B cell (primary cell): ENCODE measurements at regions not wholly inside any gene's neighbourhood (a gene's known extent, or its start where the extent isn't known, plus 50 kb on each side); places are given as distances from the start of the nearest gene placed in this dataset.

Experiments used
- ATAC-seq: fragments of 200-7000 bp; cut with Tn5 transposase; one replicate; pipeline ENCODE4 v1.10.0; 2021; ENCODE audit warnings: low read depth, mild to moderate bottlenecking, moderate number of reproducible peaks, moderate library complexity
- CTCF ChIA-PET: fragments of 350-600 bp; sonication (Branson Sonifier 250); formaldehyde crosslinking; loops from one replicate; lab custom pipeline; 2021; ENCODE audit warnings: antibody characterized with exemption, inconsistent platforms; lab: Charles Lee
- POLR2A ChIA-PET: fragments of 350-600 bp; sonication (Branson Sonifier 250); formaldehyde crosslinking; loops from one replicate; lab custom pipeline; 2021; ENCODE audit warnings: antibody characterized with exemption; lab: Charles Lee
- DNase-seq: peaks from one replicate; pipeline ENCODE4 v3.0.0; 2013
- H2AFZ ChIP-seq: 2 replicates; pipeline ENCODE4 v1.6.1; 2012; ENCODE audit warnings: mild to moderate bottlenecking, low read depth, low read length; ENCODE audit not compliant: insufficient read depth, poor library complexity, severe bottlenecking
- H3K27ac ChIP-seq, 2 donors: 1 replicate in 1 of 2; 2 replicates in 1 of 2; pipeline ENCODE4 v1.5.1; 2012 to 2013; ENCODE audit warnings: low read length in 2 of 2, mild to moderate bottlenecking in 2 of 2, moderate library complexity in 1 of 2
- H3K27me3 ChIP-seq, 4 experiments: fragments of 200-600 bp in 1 of 4; sonication (generic) in 1 of 4; replicated peaks in 1 of 4; 1 replicate in 2 of 4; 2 replicates in 2 of 4; pipeline versions ENCODE4 v1.6.1 to v1.7.0; 2013 to 2016; ENCODE audit warnings: low read length in 3 of 4, mild to moderate bottlenecking in 2 of 4, mixed read lengths in 1 of 4, moderate library complexity in 1 of 4; ENCODE audit not compliant: insufficient read depth in 4 of 4, control insufficient read depth in 3 of 4; ENCODE audit errors: control extremely low read depth in 1 of 4
- H3K36me3 ChIP-seq, 2 experiments: replicated peaks in 1 of 2; 1 replicate in 1 of 2; 2 replicates in 1 of 2; pipeline versions ENCODE4 v1.6.1 to v1.7.1; 2013; ENCODE audit warnings: low read length in 1 of 2; ENCODE audit not compliant: insufficient read depth in 2 of 2, control insufficient read depth in 1 of 2; ENCODE audit errors: control extremely low read depth in 1 of 2, extremely low read depth in 1 of 2
- H3K4me1 ChIP-seq, 2 donors: fragments of 200-600 bp in 1 of 2; sonication (generic) in 1 of 2; 1 replicate in 1 of 2; 2 replicates in 1 of 2; pipeline versions ENCODE4 v1.5.1 to v1.6.1; 2013 to 2017; ENCODE audit warnings: low read length in 2 of 2; ENCODE audit not compliant: control insufficient read depth in 2 of 2, insufficient read depth in 2 of 2
- H3K4me2 ChIP-seq: replicated peaks from 2 replicates; pipeline ENCODE3; 2012; ENCODE audit warnings: mild to moderate bottlenecking, low read depth, low read length; ENCODE audit not compliant: poor library complexity, severe bottlenecking
- H3K4me3 ChIP-seq, 5 experiments: fragments of 200-600 bp in 1 of 5; sonication (generic) in 1 of 5; 1 replicate in 3 of 5; 2 replicates in 2 of 5; pipeline versions ENCODE4 v1.5.1 to v1.7.0; 2011 to 2016; ENCODE audit warnings: low read length in 4 of 5, mild to moderate bottlenecking in 4 of 5, low read depth in 2 of 5, control low read depth in 1 of 5, moderate library complexity in 1 of 5; ENCODE audit not compliant: insufficient read depth in 1 of 5; ENCODE audit errors: control extremely low read depth in 1 of 5, extremely low read depth in 1 of 5
- H3K79me2 ChIP-seq: fragments of 200-600 bp; sonication (generic); one replicate; pipeline ENCODE4 v1.6.0; 2016; ENCODE audit warnings: low read length; ENCODE audit not compliant: control insufficient read depth, insufficient read depth
- H3K9ac ChIP-seq: fragments of 200-600 bp; sonication (generic); 2 replicates; pipeline ENCODE4 v1.6.1; 2017; ENCODE audit warnings: mild to moderate bottlenecking, low read length, moderate library complexity
- H3K9me3 ChIP-seq, 3 donors: one replicate each; pipeline versions ENCODE4 v1.6.1 to v1.7.1; 2013; ENCODE audit warnings: low read length in 2 of 3; ENCODE audit not compliant: control insufficient read depth in 2 of 3, insufficient read depth in 1 of 3; ENCODE audit errors: control extremely low read depth in 1 of 3
- H4K20me1 ChIP-seq: 2 replicates; pipeline ENCODE4 v1.6.0; 2012; ENCODE audit warnings: mild to moderate bottlenecking, low read length; ENCODE audit not compliant: insufficient read depth, control insufficient read depth, poor library complexity, severe bottlenecking
- H3K27ac Mint-ChIP-seq: one replicate; pipeline ENCODE4 v1.8.0; 2021; ENCODE audit warnings: mixed read lengths
- H3K27me3 Mint-ChIP-seq: one replicate; pipeline ENCODE4 v1.8.0; 2021; ENCODE audit warnings: mixed read lengths
- H3K4me1 Mint-ChIP-seq: one replicate; pipeline ENCODE4 v1.8.0; 2021; ENCODE audit warnings: mixed read lengths
- H3K4me3 Mint-ChIP-seq: one replicate; pipeline ENCODE4 v1.8.0; 2021; ENCODE audit warnings: mixed read lengths
- H3K9me3 Mint-ChIP-seq: one replicate; pipeline ENCODE4 v1.8.0; 2022; ENCODE audit warnings: mixed read lengths; ENCODE audit not compliant: insufficient read depth
- EZH2 ChIP-seq: IDR thresholded peaks from 2 replicates; pipeline ENCODE4 v1.6.1; 2012; ENCODE audit warnings: borderline replicate concordance, low read depth, mild to moderate bottlenecking, moderate library complexity, low read length; ENCODE audit not compliant: insufficient read depth, poor library complexity, severe bottlenecking
- WGBS: methylation state at CpG from one replicate; pipeline ENCODE4 v1.1.5; 2013; ENCODE audit warnings: missing lambda C conversion rate; ENCODE audit not compliant: insufficient coverage; 5-methylcytosine and 5-hydroxymethylcytosine counted together
- intact Hi-C: fragments of 100-400 bp; cut with micrococcal nuclease; formaldehyde crosslinking; loops from one replicate; pipeline ENCODE4 v1.10.0; 2022
- TF ChIP-seq, protein P1 (sequence below): fragments of 200-600 bp; IDR thresholded peaks from one replicate; pipeline ENCODE4 v1.8.0; 2022; ENCODE audit warnings: antibody characterized with exemption, mild to moderate bottlenecking

DNA sequence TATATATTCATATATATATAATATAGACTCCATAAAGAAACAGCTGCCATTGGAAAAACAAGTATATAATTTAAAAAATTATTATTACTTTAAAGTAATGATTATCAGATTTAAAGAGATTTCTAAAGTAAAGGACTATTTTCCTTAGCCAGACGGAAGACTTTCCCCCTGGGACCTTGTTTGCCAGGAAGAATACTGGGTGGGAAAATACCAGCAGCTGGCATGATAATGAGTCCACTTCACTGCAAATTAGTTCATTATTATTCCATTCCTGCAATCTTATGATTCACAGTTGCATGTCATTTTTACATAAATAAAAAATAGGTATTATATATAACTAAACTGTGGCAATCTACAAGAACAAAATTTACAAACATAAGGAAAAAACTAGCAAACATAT is 339.8 kb upstream of the CDH7 start:
- ATAC-seq = no peak
- WGBS = no CpG with 5 or more reads among the region's 1 CpG
- ChIA-PET POLR2A (no interaction called here), CTCF (no interaction called here)
- intact Hi-C loops = no loop called here
- Histone ChIP-seq H3K79me2 (no peaks in the 10 kb centered on the region), H3K36me3 (no peaks in the 10 kb centered on the region), H3K27me3 (no peaks in the 10 kb centered on the region), H4K20me1 (no peaks in the 10 kb centered on the region), H3K27ac (no peak overlapping the region), H3K4me3 (no peak overlapping the region), H2AFZ (no peak overlapping the region), H3K9ac (no peak overlapping the region), H3K9me3 (no peaks in the 10 kb centered on the region), H3K4me2 (no peak overlapping the region), H3K4me1 (no peaks in the 10 kb centered on the region)
- Mint-ChIP-seq H3K27me3 (no peaks in the 10 kb centered on the region), H3K4me1 (no peaks in the 10 kb centered on the region), H3K4me3 (no peak overlapping the region), H3K9me3 (peaks cover 3% of the 10 kb centered on the region), H3K27ac (no peak overlapping the region)
- no peak for DNase-seq
- TF ChIP-seq, protein P1, sequence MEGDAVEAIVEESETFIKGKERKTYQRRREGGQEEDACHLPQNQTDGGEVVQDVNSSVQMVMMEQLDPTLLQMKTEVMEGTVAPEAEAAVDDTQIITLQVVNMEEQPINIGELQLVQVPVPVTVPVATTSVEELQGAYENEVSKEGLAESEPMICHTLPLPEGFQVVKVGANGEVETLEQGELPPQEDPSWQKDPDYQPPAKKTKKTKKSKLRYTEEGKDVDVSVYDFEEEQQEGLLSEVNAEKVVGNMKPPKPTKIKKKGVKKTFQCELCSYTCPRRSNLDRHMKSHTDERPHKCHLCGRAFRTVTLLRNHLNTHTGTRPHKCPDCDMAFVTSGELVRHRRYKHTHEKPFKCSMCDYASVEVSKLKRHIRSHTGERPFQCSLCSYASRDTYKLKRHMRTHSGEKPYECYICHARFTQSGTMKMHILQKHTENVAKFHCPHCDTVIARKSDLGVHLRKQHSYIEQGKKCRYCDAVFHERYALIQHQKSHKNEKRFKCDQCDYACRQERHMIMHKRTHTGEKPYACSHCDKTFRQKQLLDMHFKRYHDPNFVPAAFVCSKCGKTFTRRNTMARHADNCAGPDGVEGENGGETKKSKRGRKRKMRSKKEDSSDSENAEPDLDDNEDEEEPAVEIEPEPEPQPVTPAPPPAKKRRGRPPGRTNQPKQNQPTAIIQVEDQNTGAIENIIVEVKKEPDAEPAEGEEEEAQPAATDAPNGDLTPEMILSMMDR = no peak
- no peak for TF ChIP-seq EZH2

DNA sequence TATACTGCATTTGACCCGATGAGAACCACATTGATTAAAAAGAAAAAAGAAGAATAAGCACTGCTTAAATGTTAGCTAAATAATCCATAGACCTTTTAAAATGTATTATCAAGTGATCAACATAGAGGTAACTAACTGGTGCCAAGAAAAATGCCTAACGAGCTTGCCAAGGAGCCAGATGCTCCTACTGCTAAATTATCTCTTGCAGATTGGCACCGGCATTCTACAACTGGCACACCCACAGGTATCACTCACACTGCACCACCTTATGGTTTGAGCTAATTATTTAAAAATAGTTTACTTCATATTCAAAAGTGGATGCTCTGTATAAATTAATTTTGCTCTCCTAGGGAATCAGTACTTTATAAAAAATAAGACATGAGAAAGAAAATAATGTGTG is 341.6 kb upstream of the CDH7 start:
- Histone ChIP-seq H3K9ac (no peak overlapping the region), H3K36me3 (no peaks in the 10 kb centered on the region), H3K4me3 (no peak overlapping the region), H3K79me2 (no peaks in the 10 kb centered on the region), H3K4me1 (no peaks in the 10 kb centered on the region), H3K9me3 (no peaks in the 10 kb centered on the region), H3K27me3 (no peaks in the 10 kb centered on the region), H2AFZ (no peak overlapping the region), H4K20me1 (no peaks in the 10 kb centered on the region), H3K4me2 (no peak overlapping the region), H3K27ac (no peak overlapping the region)
- no peak for ATAC-seq
- ChIA-PET POLR2A (no interaction called here), CTCF (no interaction called here)
- Mint-ChIP-seq H3K27ac (no peak overlapping the region), H3K4me1 (no peaks in the 10 kb centered on the region), H3K4me3 (no peak overlapping the region), H3K9me3 (no peaks in the 10 kb centered on the region), H3K27me3 (no peaks in the 10 kb centered on the region)
- no peak for TF ChIP-seq EZH2
- TF ChIP-seq, protein P1 = no peak
- intact Hi-C loops = no loop called here
- no peak for DNase-seq
- WGBS = no CpG with 5 or more reads among the region's 3 CpGs
